GM12872 (cell line): ENCODE measurements at regions not wholly inside any gene's neighbourhood (a gene's known extent, or its start where the extent isn't known, plus 50 kb on each side); places are given as distances from the start of the nearest gene placed in this dataset.

Source experiments
- CTCF ChIP-seq: IDR thresholded peaks from 3 replicates; pipeline ENCODE4 v1.5.1; 2011; ENCODE audit warnings: low read depth, mild to moderate bottlenecking, low read length, moderate library complexity; ENCODE audit not compliant: insufficient read depth

- TF ChIP-seq CTCF = no peak
Observed at GRCh38 chr5:120895660-120896059, 431.6 kb downstream of the PRR16 start.

- no peak for TF ChIP-seq CTCF
Observed at GRCh38 chr5:120901199-120901598, 437.1 kb downstream of the PRR16 start.

- no peak for TF ChIP-seq CTCF
Observed at GRCh38 chr5:120907953-120908352, 443.9 kb downstream of the PRR16 start.

- no peak for TF ChIP-seq CTCF
Observed at GRCh38 chr5:120910629-120911028, 446.5 kb downstream of the PRR16 start.

- no peak for TF ChIP-seq CTCF
Observed at GRCh38 chr5:120913396-120913795, 449.3 kb downstream of the PRR16 start.

GRCh38 chr5:120917214-120917758, 453.2 kb downstream of the PRR16 start:
- TF ChIP-seq CTCF = no peak

- TF ChIP-seq CTCF = no peak
Observed at GRCh38 chr5:120919017-120919416, 454.9 kb downstream of the PRR16 start.
